ENCODE measurements at regions not wholly inside any gene's neighbourhood (a gene's known extent, or its start where the extent isn't known, plus 50 kb on each side); places are given as distances from the start of the nearest gene placed in this dataset.
"Not testable (repeated sequence)": the region's sequence is repeated elsewhere in the genome, so short reads cannot be mapped to it uniquely, and the experiment has no call there.

DNA sequence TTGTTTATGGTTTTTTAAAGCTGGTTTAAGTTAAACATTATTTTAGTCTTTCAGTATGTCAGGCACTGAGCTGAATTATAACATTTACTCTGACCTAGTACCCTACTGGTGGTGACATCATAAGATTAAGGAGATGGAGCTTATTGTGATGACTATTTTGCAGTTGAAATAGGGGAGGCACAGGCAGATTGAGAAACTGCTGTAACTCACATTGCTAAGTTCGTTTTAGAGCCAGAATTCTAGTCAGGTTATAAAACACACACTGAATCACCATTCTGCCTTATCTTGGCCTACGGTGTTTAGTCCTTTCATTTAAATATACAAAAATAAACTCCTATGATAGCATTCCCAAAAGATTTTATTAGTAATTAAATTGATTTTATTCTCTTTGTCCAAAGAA is 584.1 kb downstream of the TFAP2A start:
- DNase-seq (ENCODE audit: low read depth) = no peak

DNA sequence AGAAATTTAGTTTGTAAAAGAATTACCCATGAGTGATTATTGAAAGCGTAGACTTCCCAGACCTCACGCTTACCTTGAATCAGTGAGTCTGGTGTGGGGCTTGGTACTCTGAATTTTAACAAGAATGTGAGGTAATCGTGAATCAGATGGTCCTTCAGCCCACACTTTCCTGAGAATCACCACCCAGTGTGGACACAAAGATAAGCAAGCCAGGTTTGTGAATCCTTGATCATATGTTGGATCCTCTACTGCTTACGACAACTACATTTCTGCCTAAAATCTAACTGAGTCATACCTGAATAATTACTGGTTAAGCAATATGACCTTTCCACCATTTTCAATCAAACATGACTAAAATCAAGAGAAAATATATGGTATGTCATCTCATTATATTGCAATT is 589.3 kb downstream of the TFAP2A start:
- no peak for DNase-seq (ENCODE audit: low read depth)

DNA sequence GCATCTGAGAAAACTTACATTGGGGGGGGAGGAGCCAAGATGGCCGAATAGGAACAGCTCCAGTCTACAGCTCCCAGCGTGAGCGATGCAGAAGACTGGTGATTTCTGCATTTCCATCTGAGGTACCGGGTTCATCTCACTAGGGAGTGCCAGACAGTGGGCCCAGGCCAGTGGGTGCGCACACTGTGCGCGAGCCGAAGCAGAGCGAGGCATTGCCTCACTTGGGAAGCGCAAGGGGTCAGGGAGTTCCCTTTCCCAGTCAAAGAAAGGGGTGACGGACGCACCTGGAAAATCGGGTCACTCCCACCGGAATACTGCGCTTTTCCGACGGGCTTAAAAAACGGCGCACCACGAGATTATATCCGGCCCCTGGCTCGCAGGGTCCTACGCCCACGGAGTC is 604.1 kb downstream of the TFAP2A start:
- DNase-seq (ENCODE audit: low read depth) = not testable (repeated sequence)

DNA sequence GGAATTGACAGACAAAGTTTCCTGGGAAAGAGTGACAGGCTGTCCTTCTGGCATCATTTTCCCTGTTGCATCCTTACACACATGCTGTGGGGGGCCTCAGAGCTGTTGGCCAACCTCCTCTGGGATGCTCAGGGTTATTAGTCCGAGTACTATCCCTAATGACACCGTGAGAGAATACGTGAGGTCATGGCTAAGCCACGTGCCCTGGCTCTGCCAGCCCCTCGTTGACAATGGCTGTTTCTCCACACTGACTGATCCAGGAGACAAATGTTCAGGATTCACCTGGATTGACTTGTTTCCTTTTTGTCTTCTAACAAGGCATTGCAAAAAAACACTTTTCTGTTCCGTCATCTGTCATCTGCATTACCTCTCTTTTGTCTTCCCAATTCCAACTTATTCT is 604.6 kb downstream of the TFAP2A start:
- no peak for DNase-seq (ENCODE audit: low read depth)

DNA sequence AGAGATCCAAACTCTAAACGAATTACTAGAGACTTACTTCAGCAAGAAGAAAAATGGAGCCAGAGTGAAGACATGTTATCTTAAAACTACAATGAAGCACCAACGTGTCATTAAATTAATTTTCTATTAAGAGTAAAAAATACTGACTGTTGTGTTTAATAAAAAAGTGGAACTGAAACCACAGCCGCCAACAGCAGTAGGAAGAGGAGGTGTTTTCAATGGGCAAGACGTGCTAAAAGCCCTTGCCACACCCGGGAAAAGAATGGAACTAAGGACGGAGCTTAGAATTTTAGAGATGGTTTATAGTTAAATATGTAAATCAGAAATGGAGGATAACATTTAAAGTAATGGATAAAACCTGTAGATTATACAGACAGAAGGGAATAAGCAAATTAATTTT is 608.7 kb downstream of the TFAP2A start:
- no peak for DNase-seq (ENCODE audit: low read depth)

- DNase-seq (ENCODE audit: low read depth) = no peak
Observed at GRCh38 chr6:9801249-9801754, 613.6 kb downstream of the TFAP2A start.

DNA sequence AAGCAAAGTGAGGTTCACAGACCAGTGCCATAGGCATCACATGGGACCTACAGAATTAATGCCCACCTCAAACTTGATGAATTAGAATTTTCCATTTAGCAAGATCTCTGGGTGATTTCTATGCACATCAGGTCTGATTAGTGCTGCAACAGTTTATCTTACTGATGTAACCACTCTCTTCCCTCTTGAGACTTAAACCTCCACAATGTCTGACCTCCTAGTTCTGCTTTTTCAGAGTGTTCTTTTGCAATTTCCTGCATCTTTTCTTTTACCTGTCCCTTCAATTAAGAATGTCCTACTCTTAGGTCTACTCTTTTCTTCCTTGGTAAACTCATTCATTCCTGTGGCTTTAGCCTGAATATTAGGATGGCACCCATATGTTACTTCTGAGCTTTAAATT is 615.3 kb downstream of the TFAP2A start:
- no peak for DNase-seq (ENCODE audit: low read depth)

DNA sequence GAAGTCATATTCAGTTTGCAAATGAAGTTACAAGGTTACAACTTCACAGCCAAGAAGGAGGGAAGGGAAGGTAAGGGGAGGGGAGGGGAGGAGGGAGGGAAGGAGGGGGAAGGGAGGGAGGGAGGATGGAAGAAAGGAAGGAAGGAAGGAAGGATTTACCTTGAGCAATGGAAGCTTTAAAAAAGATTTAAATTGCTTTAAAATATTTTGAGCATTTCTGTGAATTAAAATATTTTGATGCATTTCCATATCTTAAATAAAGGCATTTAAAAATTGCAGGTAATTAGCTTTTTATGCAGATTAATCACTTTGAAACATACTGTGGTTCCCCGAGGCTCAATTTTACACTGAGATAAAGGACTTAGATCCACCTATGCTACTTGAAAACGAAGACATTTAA is 618.0 kb downstream of the TFAP2A start:
- DNase-seq (ENCODE audit: low read depth) = no peak

DNA sequence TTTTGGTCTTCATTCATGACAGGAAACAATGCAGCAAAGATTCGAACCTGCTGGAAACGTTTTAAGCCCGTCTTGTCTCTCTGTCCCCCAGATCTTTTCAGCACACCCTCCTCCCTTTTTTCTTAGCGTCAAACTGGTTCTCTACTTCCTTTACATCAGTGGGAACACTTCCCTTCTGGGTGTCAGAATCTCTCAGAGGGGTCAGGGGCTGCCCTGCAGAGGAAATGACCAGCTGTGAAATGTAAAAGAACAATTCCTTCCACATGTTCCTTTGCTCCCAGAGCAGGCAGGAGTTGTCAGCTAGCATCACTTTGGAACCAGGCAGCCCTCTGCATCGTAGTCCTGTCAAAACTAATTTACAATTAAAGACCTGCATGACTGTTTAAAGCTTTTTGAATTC is 619.0 kb downstream of the TFAP2A start:
- no peak for DNase-seq (ENCODE audit: low read depth)

GRCh38 chr6:9789201-9789600 is 625.7 kb downstream of the TFAP2A start:
- DNase-seq (ENCODE audit: low read depth) = no peak

DNA sequence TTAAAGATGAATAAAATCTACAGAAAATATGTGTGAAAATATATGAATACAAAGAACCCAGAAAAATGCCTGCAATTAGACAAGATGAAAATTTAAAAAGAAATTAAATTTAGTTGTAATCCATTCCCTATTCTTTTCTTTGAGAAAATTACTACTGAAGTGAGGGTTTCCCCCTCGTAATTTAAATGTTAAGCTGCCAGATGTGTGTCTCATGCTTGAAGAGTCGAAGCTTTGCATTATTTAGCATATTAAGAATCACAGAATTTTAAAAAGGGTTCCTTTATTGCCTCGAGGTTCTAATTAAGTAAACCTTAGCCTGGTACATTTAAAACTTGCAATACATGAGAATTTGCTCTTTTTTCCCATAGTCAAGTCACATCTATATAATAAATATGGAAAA is 630.1 kb downstream of the TFAP2A start:
- DNase-seq (ENCODE audit: low read depth) = no peak

GRCh38 chr6:9783567-9783966 is 631.3 kb downstream of the TFAP2A start:
- no peak for DNase-seq (ENCODE audit: low read depth)

GRCh38 chr6:9766240-9766915 is 648.5 kb downstream of the TFAP2A start:
- no peak for DNase-seq (ENCODE audit: low read depth)

GRCh38 chr6:9761220-9761619 is 653.7 kb downstream of the TFAP2A start:
- no peak for DNase-seq (ENCODE audit: low read depth)

DNA sequence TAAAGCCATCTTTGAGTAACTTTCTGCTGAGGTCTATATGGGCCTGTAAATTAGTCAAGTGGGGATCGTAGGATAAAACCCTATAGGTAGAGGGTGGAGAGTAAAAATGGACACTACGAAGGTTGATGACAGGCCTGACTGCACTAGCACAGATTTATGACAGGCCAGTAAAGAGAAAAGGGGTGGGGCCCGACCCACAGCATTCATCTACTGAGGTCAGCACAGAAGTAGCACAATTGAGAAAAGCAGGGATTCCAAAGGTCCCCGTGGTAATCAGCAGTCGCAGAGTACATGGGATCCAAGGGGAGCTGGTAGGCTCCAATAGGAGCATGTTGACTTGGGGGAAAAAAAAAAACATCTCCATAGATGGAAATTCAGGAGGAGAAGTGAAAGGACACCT is 660.4 kb downstream of the TFAP2A start:
- no peak for DNase-seq (ENCODE audit: low read depth)

- DNase-seq (ENCODE audit: low read depth) = no peak
Observed at GRCh38 chr6:9745966-9746365, 668.9 kb downstream of the TFAP2A start.

- DNase-seq (ENCODE audit: low read depth) = no peak
Observed at GRCh38 chr6:9745476-9745875, 669.4 kb downstream of the TFAP2A start.

DNA sequence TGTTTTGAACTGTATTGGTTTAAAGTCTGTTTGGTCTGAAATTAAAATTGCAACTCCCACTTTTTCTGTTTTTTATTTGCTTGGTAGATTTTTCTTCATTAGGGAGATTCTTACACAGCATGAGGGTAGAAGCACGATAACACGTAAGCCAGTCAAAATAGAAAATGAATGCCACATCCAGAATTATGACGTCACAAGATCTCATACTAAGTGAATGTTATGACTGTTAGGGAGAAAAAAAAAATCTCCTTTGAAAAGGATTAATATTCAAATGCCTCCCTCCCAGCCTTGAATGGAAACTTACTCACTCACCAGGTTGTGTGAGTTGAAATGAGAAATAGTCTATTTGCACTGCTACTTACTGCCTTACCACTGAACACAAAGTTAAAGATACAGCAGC is 670.8 kb downstream of the TFAP2A start:
- DNase-seq (ENCODE audit: low read depth) = no peak

DNA sequence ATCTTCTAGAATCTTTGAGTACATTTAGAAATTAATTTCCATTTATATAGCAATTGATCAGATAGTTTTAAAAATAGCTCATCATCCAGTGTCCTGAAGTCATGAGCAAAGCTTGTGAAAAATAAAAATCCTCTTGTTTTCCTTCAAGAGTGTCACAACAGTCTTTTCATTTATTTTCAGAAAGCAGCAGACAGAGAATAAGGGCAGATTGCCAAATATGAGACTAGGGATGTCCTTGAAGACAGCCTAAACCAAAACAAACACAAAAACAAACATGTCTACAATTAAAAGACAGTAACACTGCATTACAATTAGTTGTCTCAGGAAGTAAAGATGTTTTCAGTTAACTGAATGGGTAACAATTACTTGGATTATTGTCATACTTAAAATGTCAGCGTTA is 682.8 kb downstream of the TFAP2A start:
- DNase-seq (ENCODE audit: low read depth) = no peak

DNA sequence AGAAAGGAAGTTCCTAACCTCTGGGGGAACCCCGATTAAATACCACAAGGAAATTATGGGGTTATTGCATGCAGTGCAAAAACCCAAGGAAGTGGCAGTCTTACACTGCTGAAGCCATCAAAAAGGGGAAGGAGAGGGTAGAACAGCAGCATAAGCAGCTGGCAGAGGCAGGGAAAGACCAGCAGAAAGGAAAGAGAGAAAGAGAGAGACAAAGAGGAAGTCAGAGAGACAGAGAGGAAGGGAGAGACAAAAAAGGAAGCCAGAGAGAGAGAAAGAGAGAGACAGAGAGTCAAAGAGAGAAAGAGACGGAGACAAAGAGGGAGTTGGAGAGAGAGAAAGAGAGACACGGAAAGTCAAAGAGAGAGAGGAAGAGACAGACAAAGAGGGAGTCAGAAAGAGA is 689.1 kb downstream of the TFAP2A start:
- DNase-seq (ENCODE audit: low read depth) = not testable (repeated sequence)

GRCh38 chr6:9717568-9717967 is 697.3 kb downstream of the TFAP2A start:
- DNase-seq (ENCODE audit: low read depth) = no peak

GRCh38 chr6:9711365-9711764 is 703.5 kb downstream of the TFAP2A start:
- DNase-seq (ENCODE audit: low read depth) = no peak

DNA sequence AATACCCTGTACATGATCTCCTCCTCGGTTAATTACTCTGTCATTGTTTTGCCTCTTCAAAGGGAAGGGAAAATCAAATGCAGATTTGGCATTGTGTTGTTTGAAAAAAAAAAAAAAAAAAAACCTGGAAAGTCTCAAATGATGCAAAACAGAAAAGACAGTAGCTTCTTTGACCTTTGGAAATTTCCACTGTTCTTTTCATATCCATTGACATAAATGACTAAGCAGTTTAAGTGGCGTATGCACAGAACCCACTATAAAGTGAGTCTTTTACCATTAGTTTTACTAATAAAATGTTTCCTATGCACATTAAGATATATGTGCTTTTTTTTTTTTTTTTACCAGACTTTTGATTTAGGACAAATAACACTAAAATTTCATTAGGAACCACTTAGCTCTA is 704.3 kb downstream of the TFAP2A start:
- DNase-seq (ENCODE audit: low read depth) = no peak

DNA sequence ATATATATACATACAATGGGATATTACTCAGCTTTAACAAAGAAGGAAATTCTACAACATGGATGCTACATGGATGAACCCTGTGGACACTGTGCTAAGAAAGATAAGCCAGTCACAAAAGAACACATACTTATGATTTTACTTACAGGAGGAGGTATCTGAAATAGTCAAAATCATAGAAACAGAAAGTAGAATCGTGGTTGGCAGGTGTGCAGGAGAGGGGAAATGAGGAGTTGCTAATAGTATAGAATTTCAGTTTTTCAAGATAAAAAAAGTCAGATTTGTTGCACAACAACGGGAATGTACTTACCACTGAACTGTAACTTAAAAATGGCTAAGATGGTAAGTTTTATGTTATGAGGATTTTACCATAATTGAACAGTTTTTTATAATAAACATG is 706.3 kb downstream of the TFAP2A start:
- no peak for DNase-seq (ENCODE audit: low read depth)

DNA sequence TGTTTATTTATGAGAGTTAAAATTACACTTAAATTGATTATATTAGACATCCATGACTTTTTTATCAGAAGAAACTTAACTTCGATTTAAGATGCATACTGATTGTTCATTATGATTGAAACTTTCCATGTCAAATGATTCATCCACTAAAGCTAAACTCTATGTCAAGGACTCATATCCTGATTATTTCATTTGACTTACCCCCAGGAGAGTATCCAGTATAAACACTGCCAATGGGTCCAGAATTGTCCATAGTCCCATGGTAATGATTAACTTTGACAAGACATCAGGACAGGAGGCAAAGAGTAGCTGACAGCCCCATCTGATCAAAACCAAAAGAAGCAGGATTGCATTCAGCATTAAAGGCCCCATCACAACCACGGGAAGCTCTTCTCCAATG is 709.9 kb downstream of the TFAP2A start:
- DNase-seq (ENCODE audit: low read depth) = no peak
